ENCODE measurements at regions not wholly inside any gene's neighbourhood (a gene's known extent, or its start where the extent isn't known, plus 50 kb on each side); places are given as distances from the start of the nearest gene placed in this dataset.

GRCh38 chr4:27759611-27760575 is 899.3 kb downstream of the STIM2 start:
- no peak for TF ChIP-seq EP300 (IDR thresholded peaks at IDR 0.05)
- TF ChIP-seq, protein P1, sequence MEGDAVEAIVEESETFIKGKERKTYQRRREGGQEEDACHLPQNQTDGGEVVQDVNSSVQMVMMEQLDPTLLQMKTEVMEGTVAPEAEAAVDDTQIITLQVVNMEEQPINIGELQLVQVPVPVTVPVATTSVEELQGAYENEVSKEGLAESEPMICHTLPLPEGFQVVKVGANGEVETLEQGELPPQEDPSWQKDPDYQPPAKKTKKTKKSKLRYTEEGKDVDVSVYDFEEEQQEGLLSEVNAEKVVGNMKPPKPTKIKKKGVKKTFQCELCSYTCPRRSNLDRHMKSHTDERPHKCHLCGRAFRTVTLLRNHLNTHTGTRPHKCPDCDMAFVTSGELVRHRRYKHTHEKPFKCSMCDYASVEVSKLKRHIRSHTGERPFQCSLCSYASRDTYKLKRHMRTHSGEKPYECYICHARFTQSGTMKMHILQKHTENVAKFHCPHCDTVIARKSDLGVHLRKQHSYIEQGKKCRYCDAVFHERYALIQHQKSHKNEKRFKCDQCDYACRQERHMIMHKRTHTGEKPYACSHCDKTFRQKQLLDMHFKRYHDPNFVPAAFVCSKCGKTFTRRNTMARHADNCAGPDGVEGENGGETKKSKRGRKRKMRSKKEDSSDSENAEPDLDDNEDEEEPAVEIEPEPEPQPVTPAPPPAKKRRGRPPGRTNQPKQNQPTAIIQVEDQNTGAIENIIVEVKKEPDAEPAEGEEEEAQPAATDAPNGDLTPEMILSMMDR (IDR thresholded peaks at IDR 0.05) = no peak

All from tibial nerve (tissue), 4 donors.